ENCODE measurements at regions not wholly inside any gene's neighbourhood (a gene's known extent, or its start where the extent isn't known, plus 50 kb on each side); places are given as distances from the start of the nearest gene placed in this dataset.
"Not testable (repeated sequence)": the region's sequence is repeated elsewhere in the genome, so short reads cannot be mapped to it uniquely, and the experiment has no call there.

DNA sequence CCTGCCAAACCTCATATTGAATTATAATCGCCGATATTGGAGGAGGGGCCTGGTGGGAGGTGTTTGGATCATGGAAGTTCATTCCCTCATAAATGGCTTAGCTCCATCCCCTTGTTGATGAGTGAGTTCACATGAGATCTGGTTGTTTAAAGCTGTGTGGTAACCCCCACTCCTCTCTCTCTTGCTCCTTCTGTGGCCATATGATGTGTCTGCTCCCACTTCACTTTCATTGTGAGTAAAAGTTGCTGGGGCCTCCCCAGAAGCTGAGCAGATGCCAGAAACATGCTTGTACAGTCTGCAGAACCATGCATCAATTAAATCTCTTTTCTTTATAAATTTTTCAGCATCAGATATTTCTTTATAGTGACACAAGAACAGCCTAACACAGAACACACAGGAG, 929.0 kb upstream of the FAT3 start:
- DNase-seq: no peak

DNA sequence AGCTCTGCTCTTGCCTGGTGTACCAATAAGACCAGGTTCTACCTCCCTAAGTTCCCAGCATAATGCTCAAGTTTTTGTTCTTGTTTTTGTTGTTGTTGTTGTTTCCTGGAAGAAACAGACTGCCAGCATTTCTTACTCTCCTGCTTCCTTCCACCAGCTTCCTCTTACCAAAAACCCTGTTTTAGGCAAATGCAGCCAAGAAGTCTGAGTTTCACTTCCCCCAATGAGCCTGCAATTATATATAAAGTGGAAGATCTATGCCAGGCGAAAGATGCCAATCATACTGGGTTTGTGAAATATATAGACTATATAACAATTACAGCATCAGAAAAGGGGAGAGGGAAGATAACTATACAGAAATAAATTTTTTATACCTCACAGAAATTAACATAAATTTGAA, 931.5 kb upstream of the FAT3 start:
- DNase-seq: no peak

DNA sequence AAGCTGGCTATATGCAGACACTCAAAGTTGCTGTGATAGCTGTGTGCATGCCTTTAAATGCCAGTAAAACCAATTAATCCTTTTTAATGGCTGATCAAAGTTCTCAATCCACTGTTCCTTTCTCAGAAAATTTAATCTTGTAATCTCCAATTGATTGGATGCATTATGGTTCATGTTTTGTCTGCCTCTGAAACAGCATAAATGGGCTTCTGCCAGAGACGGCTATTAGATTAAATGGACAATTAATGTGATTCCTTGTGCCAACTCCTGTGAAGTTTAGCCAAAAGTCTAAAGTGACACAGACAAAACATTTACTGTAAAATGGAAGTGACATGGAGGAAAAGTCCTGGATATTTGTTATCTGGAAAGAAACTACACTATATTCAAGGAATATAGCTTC, 952.5 kb upstream of the FAT3 start:
- no peak for DNase-seq

DNA sequence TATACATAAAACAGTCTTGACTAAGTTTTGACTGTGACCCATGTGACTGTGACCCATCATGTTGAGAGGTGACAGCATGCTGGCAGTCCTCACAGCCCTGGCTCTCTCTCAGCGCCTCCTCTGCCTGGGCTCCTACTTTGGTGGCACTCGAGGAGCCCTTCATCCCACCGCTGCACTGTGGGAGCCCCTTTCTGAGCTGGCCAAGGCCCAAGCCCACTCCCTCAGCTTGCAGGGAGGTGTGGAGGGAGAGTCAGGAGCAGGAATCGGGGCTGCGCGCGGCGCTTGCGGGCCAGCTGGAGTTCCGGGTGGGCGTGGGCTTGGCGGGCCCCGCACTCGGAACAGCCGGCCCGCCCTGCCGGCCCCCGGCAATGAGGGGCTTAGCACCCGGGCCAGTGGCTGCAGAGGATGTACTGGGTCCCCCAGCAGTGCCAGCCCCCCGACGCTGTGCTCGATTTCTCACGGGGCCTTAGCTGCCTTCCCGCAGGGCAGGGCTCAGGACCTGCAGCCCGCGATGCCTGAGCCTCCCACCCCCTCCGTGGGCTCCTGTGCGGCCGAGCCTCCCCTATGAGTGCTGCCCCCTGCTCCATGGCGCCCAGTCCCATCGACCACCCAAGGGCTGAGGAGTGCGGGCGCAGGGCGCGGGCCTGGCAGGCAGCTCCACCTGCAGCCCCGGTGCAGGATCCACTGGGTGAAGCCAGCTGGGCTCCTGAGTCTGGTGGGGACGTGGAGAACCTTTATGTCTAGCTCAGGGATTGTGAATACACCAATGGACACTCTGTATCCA, 955.9 kb upstream of the FAT3 start:
- DNase-seq: not testable (repeated sequence)

DNA sequence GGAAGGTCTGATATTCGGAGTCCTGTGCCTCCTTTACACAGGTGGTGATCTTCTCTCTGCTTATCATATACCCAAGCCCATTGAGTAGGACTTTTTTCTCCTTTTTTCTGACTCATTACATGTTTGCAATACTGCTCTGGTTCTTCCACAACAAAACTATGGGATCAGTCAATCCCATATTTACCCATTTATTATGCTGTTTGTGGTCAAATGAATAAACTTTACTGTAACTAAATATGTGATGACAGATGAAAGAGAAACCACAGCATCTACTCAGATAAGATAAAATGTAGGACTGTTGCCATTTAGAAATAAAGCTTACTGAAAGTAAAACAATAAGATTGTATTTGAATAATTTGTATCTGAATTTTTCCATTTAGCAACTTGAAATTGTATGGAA, 958.7 kb upstream of the FAT3 start:
- no peak for DNase-seq

DNA sequence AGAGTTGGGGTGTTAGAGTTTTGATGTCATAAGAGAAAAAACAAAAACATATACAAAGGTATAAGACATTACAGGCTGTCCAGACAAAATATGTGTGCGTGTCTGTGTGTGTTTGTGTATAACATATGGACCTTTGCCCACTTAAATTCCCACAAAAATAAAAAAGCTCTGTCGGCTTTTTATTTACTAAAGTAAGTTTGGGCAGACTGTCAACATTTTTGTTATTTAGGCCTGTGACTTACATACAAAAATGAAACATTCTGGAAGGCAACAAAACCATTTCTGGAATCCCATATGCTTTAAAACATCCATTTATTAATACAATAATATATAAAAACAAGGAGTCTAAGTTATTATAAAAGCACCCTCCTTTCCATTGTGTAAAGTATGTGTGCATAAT, 960.1 kb upstream of the FAT3 start:
- DNase-seq: no peak

DNA sequence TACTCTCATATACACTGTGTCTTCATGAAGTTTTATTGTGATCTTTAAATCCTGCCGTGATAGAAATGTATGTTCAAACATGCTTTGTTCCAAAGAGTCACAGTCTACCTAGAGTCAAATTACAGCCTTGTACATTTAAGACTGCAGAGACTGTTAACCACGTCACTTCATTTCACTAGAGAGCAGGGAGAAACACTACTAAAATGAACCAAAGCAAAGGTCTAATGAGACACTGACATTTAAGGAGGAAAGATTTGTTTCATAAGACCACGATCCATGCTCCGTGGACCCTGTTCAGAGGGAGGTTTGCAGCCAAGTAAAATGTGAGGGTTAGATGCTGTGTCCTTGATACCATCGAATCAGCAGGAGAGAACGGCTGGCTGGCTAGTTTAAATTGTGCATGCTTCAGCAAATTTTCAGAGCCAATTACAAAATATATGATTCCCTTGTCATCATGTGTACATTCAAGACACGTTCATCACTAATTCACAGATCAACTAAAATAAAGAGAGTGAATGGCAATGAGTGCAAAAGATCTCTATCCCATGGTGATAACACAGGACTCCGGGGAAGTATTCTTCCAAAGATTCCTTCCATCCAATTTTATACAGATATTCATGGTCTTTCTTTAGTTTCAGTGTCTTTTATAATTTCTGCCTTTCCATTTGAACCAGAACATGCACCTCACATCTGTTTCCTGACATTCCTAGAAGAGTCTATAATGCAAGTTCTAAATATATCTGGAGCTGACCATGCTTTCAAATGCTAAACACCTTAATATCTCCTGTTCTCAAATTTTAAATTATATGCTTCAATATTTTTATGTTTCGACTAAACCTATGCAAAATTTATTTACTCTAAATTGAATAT, 960.9 kb upstream of the FAT3 start:
- no peak for DNase-seq

DNA sequence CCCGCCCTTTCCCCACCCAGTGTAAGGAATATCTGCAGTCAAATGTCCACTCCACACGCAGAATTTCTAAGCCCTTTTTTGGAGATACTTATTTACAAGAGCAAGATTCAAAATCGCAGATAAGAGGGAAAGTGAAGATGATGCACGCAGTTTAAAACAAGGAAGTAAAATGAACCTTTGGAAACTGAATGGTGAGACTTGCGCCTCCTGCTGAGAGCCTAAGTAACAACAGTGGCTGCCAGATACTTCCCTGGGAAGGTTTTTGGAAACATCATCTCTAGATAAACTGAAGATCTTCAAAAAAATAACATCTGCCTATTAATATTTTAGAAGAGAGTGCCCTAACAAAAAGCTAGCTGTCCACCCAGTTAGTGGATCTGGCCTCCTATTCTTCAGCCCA, 963.1 kb upstream of the FAT3 start:
- no peak for DNase-seq

DNA sequence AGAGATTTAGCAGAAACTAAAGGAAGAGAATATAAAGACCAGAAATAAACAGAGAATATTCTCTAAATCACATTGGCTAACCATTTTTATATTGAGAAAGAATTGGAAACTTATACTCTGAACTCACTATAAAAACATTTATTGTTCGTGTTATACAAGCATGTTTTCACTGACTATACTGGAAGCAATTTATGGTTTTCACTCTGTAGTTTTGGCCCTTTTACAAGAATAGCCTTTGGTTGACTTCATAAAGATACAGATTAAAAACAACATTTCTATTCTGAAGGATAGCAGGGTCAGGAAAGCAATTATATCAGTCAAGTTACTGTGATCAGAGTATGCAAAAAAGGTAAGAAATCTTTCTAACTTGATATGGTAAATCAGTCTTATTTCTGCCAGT, 965.7 kb upstream of the FAT3 start:
- DNase-seq: no peak

DNA sequence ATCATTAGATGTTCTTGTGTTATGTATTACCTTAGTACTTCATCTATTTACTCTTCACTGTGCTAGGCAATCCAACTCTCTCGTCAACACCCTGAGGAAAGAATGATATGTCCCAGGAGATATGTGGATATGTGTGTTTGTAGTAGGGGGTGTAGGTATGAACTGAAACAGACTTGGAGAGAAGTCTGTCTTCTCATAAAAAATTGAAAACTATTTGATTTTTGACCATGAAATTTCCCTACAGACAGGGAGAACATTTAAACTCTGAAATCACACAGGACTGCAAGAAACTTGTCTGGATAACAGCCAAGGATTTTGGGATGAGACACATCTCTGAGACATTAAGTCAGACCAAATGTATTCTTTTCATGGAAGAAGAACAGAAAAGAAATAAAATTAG, 967.0 kb upstream of the FAT3 start:
- DNase-seq: no peak

DNA sequence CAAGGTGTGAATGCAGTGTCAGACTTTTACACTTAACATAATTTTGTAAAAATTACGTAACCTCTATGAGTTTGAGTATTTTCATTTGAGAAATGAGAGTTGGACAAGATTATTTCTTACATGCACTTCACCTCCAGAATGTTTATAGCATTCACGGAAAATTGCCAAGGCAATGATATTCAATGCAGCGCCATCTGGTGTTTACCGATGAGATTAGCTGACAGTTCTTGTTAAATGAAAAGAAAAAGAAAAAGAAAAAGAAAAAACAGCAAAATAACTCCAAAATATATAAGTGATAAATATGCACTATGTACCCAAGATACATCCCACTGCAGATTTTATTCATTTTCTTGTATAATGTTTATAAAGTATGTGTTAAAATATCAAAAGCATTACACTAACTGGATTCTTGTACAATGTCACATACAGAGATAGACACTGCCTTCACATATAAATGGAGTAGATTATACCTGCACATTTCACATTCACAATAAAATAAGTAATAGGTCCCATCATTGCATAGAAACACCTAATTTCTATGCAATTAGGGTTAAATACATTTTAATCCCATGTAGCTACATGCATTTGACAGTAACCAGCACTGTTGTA, 976.3 kb upstream of the FAT3 start:
- DNase-seq: peak; percentile 23

DNA sequence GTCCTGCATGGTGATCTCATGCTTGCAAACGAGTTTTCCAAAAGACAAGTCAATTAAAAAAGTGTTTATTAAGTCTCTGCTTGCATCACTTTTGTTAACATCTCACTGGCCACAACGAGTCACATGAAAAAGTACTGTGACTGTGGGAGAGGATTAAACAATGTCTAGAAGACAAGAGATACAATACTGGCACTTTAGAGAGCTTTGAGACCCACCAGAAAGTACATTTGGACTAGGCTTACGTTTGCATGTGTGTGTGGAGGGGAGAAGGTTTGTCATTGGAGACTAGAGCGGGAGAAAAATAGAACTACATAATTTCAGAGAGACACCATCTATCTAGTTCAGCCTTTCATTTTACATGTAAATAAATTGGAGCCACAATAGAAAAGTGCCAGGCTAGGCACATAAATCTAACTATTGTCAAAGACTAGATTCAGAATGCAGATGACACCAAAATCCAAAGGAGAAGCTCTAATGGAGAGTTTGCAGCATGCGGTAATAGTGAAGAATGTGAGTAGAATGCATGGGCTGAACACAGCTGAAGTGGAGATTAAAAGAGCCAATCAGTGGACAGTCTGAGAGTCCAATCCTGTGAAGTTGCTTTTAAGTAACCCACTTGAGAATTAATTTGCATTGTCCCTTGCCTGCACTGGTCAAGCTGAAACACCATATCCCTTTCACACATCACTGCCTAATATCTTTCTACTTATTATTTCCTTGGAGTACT, 977.4 kb upstream of the FAT3 start:
- DNase-seq: no peak

DNA sequence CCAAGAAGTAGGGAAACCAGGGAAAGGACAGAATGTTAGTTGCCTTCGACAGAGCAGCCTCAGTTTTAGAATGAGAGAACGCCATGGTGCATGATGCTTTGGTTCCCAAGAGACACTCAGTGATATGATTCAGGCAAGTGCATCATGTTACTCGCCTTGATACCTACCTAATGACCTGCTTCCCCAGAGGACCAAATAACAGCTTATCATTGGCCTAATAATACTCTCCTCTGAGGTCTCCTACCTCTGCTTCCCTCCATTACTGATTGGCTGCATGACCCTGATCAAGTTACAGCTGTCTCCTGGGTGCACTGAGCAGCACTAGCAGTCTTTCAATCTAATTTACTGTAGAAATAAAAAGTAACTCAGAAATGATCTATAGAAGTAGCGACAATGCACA, 979.7 kb upstream of the FAT3 start:
- no peak for DNase-seq

DNA sequence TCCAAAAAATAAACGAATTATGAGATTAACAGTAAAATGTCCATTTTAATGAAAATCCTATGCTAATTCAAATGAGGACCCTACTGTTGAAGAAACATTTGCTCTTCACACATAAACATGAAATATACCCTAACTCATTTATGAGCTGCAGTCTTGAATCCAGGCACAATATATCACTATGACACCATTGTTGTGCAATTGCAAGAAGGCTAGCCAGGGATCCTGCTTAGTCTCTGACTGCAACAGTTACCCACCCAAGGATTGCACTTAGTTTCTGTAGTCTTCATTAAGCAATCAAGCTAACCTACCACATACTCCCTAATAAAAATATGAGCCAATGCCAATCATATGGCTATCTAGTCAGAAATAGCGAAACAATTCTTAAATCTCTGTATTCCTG, 981.0 kb upstream of the FAT3 start:
- DNase-seq: no peak

DNA sequence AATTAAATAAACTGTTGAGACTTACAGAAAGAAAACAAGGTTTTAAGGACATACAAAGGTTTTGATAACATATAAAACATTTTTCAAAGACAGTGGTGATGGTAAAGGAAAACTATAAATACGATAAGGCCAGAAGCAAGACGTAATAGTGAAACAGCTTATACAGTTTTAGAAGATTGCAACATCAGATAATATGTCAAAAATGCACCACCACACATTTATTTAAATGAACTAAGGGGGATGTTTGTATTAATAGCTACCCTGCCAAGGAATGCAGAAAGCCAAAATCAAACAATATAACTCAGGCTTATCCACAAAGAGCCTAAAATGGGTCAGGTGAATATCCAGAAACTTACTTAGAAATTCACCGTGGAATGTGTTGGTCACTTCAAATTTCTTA, 981.6 kb upstream of the FAT3 start:
- no peak for DNase-seq

DNA sequence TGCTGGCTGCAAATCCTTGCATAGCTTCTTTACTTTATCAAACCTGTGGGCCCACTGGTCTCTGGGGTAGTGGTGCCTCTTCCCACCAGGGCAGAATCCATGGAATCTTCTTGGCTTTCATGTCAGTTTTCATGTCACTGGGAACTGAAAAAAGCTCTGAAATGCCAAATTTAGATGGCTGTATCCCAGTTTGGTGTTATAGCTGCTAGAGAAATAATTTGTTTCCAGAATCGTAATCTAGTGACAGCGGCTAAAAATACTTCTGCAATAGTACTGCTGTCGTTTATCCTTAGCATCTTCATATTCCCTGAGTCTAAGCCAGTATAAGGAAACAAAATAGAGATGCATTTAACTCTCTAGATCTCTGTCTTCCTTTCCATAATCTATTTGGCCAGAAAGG, 983.4 kb upstream of the FAT3 start:
- no peak for DNase-seq

DNA sequence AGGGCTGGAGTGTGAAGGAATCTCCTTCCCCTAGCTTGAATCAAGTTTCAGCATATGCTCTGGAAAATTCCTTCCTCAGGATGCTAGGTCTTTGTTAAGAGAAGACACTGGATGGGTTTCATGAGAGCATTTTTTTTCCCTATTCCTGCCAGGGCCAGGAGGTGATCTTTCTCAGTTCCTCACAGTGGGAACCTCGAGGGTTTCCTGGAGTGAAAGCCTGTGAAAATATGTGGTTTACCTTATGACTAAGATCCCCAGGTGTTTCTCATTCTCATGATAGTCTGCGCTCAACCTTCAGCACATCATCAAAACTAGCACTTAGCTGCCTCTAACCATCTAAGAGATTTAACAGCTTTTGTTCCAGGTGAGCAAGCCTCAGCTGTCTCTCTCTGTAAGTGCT, 985.3 kb upstream of the FAT3 start:
- DNase-seq: no peak

DNA sequence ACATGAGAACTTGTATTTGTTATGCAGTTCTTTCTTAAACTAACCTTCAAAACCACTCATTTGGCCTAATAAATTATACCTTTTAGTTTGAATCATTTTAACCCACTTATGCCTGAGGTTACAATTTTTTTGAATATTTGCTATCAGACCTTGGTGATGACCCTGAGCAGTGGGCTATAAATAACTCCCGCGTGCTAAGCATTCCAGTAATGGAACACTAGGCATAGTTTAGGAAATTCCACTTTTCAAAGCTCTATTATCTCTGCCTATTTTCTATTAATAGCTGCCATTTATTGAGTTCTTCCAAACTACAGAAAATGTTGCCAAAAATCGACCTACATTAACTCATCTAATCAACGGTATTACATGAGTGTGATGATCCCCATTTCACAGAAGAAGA, 993.4 kb upstream of the FAT3 start:
- no peak for DNase-seq

DNA sequence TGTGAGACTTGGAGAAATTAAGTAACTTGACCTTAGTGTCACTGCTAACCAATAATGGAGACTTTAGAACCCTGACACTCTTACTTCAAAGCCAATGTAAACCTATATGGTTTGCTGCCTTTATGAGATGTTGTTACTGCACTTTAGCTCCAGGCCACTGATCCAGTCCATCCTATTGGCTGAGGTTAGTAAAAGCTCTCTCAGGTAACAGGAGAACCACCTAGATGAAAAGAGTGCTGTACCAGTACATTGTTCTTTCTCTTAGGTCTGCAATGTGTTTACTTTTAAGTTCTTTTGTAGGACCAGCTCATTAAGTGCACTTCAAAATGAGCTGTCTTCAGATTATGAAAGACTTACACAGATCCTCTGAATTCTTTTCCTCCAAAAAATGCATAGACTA, 994.0 kb upstream of the FAT3 start:
- no peak for DNase-seq

DNA sequence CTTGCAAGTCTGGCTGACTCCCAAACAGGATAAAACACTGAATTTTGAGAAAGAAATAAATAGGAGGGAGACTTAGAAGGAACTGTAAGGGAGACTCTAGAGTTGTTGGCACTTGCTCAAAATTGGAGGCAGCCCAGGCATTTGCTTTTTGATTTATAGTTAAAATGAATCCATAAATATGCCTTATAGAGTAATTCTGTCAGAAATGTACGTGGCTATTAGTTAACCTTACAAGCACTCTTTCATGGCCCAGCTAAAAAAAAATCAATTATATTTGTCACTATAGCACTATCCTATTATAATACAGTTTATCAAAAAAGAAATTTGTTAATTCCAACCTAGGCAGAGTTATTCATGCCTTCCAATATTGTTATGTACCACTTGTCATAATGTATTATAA, 1000.0 kb upstream of the CHORDC1 start:
- DNase-seq: no peak

DNA sequence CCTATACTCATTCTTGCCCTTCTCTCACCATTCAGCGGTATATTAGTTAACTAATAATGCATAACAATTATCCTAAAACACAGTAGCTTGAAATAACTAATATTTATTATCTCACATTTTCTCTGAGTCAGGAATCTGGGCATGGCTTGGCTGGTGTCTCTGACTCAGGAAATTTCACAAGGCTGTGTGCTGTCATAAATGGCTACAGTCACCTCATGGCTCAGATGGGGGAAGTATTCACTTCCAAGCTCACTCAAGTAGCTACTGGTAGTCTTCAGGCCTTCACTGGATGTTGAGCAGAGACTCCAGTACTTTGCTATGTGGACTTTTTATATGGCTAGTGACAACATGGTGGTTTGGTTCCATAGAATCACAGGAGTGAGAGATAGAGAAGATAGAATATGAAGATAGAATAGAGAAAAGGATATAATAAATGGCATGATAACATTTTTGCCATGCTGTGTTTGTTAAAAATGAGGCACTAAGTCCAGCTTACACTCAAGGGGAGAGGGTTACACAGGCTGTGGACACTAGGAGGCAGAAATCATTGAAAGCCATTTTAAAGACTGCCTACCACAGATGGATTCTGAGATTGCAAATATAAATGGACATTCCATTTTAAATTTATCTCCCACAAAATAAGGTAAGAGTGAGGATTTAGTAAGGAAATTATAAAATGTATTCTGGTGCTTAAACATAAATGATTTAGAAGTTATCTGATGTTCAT, 997.8 kb upstream of the CHORDC1 start:
- no peak for DNase-seq

DNA sequence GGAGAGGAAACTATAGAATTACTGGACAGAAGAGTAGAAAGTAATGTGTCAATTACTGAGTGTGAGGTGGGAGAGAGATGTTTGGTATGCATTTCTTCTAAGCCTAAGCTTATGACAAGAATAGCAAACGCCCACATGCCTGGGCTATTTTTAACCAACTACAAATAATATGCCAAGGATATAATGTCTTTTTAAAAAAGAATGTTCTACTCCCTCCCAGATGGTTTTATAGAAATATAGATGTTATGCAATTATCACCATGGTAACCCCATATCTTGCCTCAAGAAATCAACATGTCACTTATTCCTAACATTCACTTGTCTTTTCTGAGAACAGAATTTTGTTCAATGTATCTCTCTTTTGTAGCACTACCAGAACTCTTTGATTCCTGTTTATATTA, 996.7 kb upstream of the CHORDC1 start:
- DNase-seq: no peak

DNA sequence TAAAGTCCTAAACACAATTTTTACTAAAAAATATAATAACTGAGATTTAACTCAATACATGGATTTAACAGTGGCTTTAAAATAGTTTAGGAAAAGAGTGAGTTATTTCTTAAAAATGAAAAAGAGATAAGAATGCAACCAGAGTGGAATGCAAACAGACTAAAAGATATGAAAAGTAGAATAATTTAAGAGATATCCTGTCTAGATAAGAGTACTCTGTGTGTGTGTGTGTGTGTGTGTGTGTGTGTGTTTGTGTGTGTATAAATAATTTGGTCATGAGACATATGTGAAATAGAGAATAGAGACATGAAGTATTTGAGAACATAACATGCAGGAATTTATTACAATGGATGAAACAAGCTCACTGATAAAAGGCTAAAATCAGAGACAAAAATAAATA, 986.9 kb upstream of the CHORDC1 start:
- DNase-seq: no peak

Measured in activated CD4-positive, alpha-beta T cell treated with anti-CD3 and anti-CD28 coated beads for 48 hours (primary cell).